Stomach (tissue), 8 donors: ENCODE measurements at regions not wholly inside any gene's neighbourhood (a gene's known extent, or its start where the extent isn't known, plus 50 kb on each side); places are given as distances from the start of the nearest gene placed in this dataset.

Source experiments
- DNase-seq, 2 donors: peaks; one replicate each; pipeline versions ENCODE4 v3.0.0 to v3.0.0-alpha.2; 2013 to 2019
- H3K27ac ChIP-seq, 5 donors: fragments of 200-600 bp in 4 of 5; sonication (generic) in 4 of 5; one replicate each; pipeline ENCODE4 v1.5.1; 2013 to 2019; ENCODE audit warnings: mild to moderate bottlenecking in 1 of 5, moderate library complexity in 1 of 5
- H3K27me3 ChIP-seq, 3 donors: fragments of 200-600 bp; sonication (generic); one replicate each; pipeline ENCODE4 v1.5.1; 2017 to 2019; ENCODE audit warnings: mixed run types in 1 of 3
- H3K36me3 ChIP-seq, 4 donors: fragments of 200-600 bp; sonication (generic); 1 replicate in 3 of 4; 2 replicates in 1 of 4; pipeline ENCODE4 v1.5.1; 2016 to 2019
- H3K4me1 ChIP-seq, 4 donors: fragments of 200-600 bp; sonication (generic); one replicate each; pipeline ENCODE4 v1.5.1; 2016 to 2019
- H3K4me3 ChIP-seq, 4 donors: fragments of 200-600 bp; sonication (generic) in 3 of 4; one replicate each; pipeline ENCODE4 v1.5.1; 2016 to 2019; ENCODE audit warnings: mild to moderate bottlenecking in 1 of 4
- H3K9me3 ChIP-seq, 4 donors: fragments of 200-600 bp; sonication (generic); one replicate each; pipeline ENCODE4 v1.5.1; 2016 to 2019
- EP300 ChIP-seq: sonication (generic); formaldehyde crosslinking; IDR thresholded peaks from one replicate; pipeline ENCODE4 v1.6.1; 2017; ENCODE audit warnings: antibody characterized with exemption
- POLR2A ChIP-seq, 4 donors: fragments of 450-650 bp; IDR thresholded peaks; one replicate each; pipeline ENCODE4 v1.6.1; 2016; ENCODE audit warnings: antibody characterized with exemption in 4 of 4, control low read depth in 2 of 4, mild to moderate bottlenecking in 1 of 4, moderate library complexity in 1 of 4
- POLR2AphosphoS5 ChIP-seq, 3 donors: sonication (generic); formaldehyde crosslinking; IDR thresholded peaks; one replicate each; pipeline ENCODE4 v1.6.1; 2016; ENCODE audit warnings: antibody characterized with exemption in 3 of 3
- WGBS, 5 donors: extraction: QIAGEN DNeasy Blood & Tissue Kit in 3 of 5; methylation state at CpG; one replicate each; pipeline versions ENCODE4 v1.1.5 to v1.1.7; 2013 to 2018; 5-methylcytosine and 5-hydroxymethylcytosine counted together
- intact Hi-C: fragments of 100-400 bp; cut with DNase I; formaldehyde crosslinking; loops from one replicate; pipeline ENCODE4 v1.15.1; 2023; ENCODE audit warnings: low total_unique reads
- TF ChIP-seq, protein P1 (sequence below), 7 experiments: fragments of 450-650 bp in 4 of 7; fragments of 200-600 bp in 3 of 7; sonication (generic) in 3 of 7; IDR thresholded peaks; one replicate each; pipeline ENCODE4 v1.5.1; 2016 to 2019; ENCODE audit warnings: antibody characterized with exemption in 7 of 7, control low read depth in 2 of 7, mild to moderate bottlenecking in 1 of 7
- donor health status: healthy with polysubstance abuse.
- donor health status: Bipolar disorder and iron deficiency.
- donor health status: healthy.

GRCh38 chr6:119636060-119636459 is 286.5 kb upstream of the MAN1A1 start:
- H3K27me3 ChIP-seq, result no peaks in the 10 kb centered on the region
- no peaks in the 10 kb centered on the region for H3K36me3 ChIP-seq
- intact Hi-C loops, result no loop called here
- WGBS, 5 donors, result 83 to 93% (median 87%) methylated on average over 2 of the region's 2 CpGs
- no peak for DNase-seq
- no peaks in the 10 kb centered on the region for H3K4me1 ChIP-seq
- H3K9me3 ChIP-seq, result no peaks in the 10 kb centered on the region
- H3K27ac ChIP-seq, result no peak overlapping the region
- no peak overlapping the region for H3K4me3 ChIP-seq
- TF ChIP-seq POLR2AphosphoS5 (IDR thresholded peaks at IDR 0.05), result no peak
- no peak for TF ChIP-seq POLR2A (IDR thresholded peaks at IDR 0.05)
- no peak for TF ChIP-seq EP300
- TF ChIP-seq, protein P1, sequence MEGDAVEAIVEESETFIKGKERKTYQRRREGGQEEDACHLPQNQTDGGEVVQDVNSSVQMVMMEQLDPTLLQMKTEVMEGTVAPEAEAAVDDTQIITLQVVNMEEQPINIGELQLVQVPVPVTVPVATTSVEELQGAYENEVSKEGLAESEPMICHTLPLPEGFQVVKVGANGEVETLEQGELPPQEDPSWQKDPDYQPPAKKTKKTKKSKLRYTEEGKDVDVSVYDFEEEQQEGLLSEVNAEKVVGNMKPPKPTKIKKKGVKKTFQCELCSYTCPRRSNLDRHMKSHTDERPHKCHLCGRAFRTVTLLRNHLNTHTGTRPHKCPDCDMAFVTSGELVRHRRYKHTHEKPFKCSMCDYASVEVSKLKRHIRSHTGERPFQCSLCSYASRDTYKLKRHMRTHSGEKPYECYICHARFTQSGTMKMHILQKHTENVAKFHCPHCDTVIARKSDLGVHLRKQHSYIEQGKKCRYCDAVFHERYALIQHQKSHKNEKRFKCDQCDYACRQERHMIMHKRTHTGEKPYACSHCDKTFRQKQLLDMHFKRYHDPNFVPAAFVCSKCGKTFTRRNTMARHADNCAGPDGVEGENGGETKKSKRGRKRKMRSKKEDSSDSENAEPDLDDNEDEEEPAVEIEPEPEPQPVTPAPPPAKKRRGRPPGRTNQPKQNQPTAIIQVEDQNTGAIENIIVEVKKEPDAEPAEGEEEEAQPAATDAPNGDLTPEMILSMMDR (IDR thresholded peaks at IDR 0.05), result no peak

DNA sequence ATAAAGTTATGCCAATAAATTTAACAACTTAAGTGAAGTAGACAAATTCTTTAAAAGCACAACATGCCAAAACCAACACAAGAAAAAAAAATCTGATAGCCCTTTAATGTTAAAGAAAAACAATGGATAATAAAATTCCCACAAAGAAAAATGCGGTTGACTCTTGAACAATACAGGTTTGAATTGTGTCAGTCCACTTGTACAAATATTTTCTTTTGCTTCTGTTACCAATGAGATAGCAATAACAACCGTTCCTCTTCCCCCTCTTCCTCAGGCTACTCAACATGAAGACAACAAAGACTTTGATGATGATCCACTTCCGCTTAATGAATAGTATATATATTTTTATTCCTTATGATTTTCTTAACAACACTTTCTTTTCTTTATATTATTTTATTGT is 283.9 kb upstream of the MAN1A1 start:
- TF ChIP-seq, protein P1 (IDR thresholded peaks at IDR 0.05), result no peak
- TF ChIP-seq EP300 (no peak), POLR2AphosphoS5 (IDR thresholded peaks at IDR 0.05) (no peak), POLR2A (IDR thresholded peaks at IDR 0.05) (no peak)
- H3K4me3 ChIP-seq, result no peak overlapping the region
- H3K36me3 ChIP-seq, result no peaks in the 10 kb centered on the region
- H3K27me3 ChIP-seq, result no peaks in the 10 kb centered on the region
- H3K9me3 ChIP-seq, result no peaks in the 10 kb centered on the region
- WGBS, 5 donors, result 50 to 75% (median 56%) methylated on average over 3 of the region's 3 CpGs
- H3K4me1 ChIP-seq, result peaks cover 0 to 13% (median 6%) of the 10 kb centered on the region in 4 donors
- intact Hi-C loops, result no loop called here
- H3K27ac ChIP-seq, result no peak overlapping the region
- no peak for DNase-seq

GRCh38 chr6:119630561-119631192 is 281.1 kb upstream of the MAN1A1 start:
- H3K36me3 ChIP-seq, result no peaks in the 10 kb centered on the region
- H3K27ac ChIP-seq, result no peak overlapping the region
- no peaks in the 10 kb centered on the region for H3K27me3 ChIP-seq
- WGBS, 5 donors, result 86 to 94% (median 92%) methylated on average over 5 of the region's 5 CpGs
- H3K9me3 ChIP-seq, result no peaks in the 10 kb centered on the region
- peaks cover 0 to 26% (median 9%) of the 10 kb centered on the region in 4 donors for H3K4me1 ChIP-seq
- H3K4me3 ChIP-seq, result no peak overlapping the region
- DNase-seq, result no peak
- TF ChIP-seq POLR2A (IDR thresholded peaks at IDR 0.05) (no peak), EP300 (no peak)
- intact Hi-C loops, result no loop called here

- Histone ChIP-seq H3K27me3 (no peaks in the 10 kb centered on the region), H3K4me3 (no peak overlapping the region), H3K27ac (no peak overlapping the region), H3K4me1 (peaks cover 0 to 26% (median 9%) of the 10 kb centered on the region in 4 donors), H3K9me3 (no peaks in the 10 kb centered on the region), H3K36me3 (no peaks in the 10 kb centered on the region)
- TF ChIP-seq POLR2A (IDR thresholded peaks at IDR 0.05), result no peak
- TF ChIP-seq EP300, result no peak
- TF ChIP-seq, protein P1 (IDR thresholded peaks at IDR 0.05), result no peak
- TF ChIP-seq POLR2AphosphoS5 (IDR thresholded peaks at IDR 0.05), result no peak
- DNase-seq, result peak in 1 of 2 donors; percentile 12
- 28 to 67% (median 52%) methylated on average over 7 of the region's 7 CpGs for WGBS, 5 donors
- intact Hi-C loops, result no loop called here
Observed at GRCh38 chr6:119628691-119629594, 279.4 kb upstream of the MAN1A1 start.
